GM10266 (cell line): ENCODE measurements at regions not wholly inside any gene's neighbourhood (a gene's known extent, or its start where the extent isn't known, plus 50 kb on each side); places are given as distances from the start of the nearest gene placed in this dataset.

Experiments
- DNase-seq: peaks from one replicate; pipeline ENCODE4 v3.0.0; 2012; ENCODE audit errors: extremely low spot score
- TF ChIP-seq, protein P1 (sequence below): IDR thresholded peaks from 2 replicates; pipeline ENCODE4 v1.5.1; 2012; ENCODE audit warnings: mild to moderate bottlenecking, low read depth; ENCODE audit not compliant: control insufficient read depth, insufficient read depth; ENCODE audit errors: missing control alignments

DNA sequence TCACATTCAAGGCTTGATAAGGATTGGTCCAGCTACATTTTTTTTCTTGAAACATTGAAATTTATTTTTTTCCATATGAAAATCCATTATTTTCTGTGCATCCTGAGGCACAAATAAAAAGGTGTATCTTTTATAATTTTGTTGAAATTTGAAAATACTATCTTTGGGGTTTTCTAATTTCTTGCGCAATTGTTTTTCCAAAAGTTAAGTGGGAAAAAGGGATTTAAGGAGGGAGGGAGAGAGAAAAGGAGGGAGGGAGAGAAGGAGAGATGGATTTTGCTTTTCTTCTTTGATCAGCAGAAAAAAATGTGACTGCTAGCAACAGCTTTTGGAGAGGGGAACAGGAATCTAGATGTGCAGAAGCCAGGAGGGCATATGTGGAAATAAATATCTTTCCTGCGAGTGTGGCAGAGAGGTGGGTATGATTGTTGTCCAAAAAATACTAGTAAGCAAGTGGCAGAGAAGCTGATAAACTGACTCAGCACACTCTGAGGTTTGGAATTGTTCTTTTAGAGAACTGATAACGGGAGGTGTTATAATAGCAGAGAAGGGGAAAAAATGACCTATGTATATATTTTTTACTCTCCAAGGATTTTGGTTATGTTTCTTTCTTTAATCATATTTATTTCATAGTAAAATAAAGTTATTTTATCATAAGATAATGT is 61.2 kb upstream of the EDNRB start:
- no peak for DNase-seq
- TF ChIP-seq, protein P1, sequence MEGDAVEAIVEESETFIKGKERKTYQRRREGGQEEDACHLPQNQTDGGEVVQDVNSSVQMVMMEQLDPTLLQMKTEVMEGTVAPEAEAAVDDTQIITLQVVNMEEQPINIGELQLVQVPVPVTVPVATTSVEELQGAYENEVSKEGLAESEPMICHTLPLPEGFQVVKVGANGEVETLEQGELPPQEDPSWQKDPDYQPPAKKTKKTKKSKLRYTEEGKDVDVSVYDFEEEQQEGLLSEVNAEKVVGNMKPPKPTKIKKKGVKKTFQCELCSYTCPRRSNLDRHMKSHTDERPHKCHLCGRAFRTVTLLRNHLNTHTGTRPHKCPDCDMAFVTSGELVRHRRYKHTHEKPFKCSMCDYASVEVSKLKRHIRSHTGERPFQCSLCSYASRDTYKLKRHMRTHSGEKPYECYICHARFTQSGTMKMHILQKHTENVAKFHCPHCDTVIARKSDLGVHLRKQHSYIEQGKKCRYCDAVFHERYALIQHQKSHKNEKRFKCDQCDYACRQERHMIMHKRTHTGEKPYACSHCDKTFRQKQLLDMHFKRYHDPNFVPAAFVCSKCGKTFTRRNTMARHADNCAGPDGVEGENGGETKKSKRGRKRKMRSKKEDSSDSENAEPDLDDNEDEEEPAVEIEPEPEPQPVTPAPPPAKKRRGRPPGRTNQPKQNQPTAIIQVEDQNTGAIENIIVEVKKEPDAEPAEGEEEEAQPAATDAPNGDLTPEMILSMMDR, result no peak

DNA sequence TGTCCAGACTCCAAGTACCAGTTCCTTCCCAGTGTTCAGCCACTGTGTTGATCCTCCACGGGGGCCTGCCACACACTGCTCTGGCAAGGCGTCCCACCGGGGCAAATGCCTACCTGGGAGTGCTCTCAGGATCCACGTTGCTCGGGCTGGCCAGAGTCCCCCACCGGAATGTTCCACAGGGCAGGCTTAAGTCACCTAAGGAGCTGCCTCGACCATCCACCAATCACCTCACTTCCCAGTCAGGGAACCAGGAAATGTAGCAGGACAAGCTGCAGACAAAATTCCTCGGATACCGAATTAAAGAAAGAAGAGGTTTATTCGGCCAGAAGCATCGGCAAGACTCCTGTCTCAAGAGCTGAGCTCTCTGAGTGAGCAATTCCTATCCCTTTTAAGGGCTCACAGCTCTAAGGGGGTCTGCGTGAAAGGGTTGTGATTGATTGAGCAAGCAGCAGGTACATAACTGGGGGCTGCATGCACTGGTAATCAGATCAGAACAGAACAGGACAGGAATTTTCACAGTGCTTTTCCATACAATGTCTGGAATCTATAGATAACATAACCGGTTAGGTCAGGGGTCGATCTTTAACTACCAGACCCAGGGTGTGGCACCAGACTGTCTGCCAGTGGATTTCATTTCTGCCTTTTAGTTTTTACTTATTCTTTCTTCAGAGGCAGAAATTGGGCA is 56.9 kb upstream of the EDNRB start:
- no peak for DNase-seq
- TF ChIP-seq, protein P1, result no peak

DNA sequence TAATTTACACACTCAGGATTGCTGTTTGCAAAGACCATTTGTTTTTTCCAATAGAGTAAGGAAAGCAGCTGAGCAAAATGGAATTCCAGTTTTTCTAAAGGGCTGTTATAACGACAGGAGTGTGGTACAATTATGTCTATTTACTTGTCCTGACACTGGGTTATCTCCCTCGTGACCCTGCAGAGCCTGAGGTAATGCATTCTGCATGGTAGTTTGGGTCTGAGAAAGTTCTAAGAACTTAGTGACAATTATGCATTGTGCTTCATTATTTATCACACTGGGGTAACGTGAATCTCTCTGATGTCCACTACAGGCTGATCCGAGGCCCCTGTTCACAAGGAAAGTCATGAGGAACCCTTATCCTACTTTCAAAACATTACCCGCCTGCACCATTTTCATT is 50.7 kb upstream of the EDNRB start:
- no peak for DNase-seq
- TF ChIP-seq, protein P1, result no peak
